B cell (primary cell): ENCODE measurements at regions not wholly inside any gene's neighbourhood (a gene's known extent, or its start where the extent isn't known, plus 50 kb on each side); places are given as distances from the start of the nearest gene placed in this dataset.
"Not testable (repeated sequence)": the region's sequence is repeated elsewhere in the genome, so short reads cannot be mapped to it uniquely, and the experiment has no call there.

Experiments used
- ATAC-seq: fragments of 200-7000 bp; cut with Tn5 transposase; one replicate; pipeline ENCODE4 v1.10.0; 2021; ENCODE audit warnings: low read depth, mild to moderate bottlenecking, moderate number of reproducible peaks, moderate library complexity
- CTCF ChIA-PET: fragments of 350-600 bp; sonication (Branson Sonifier 250); formaldehyde crosslinking; loops from one replicate; lab custom pipeline; 2021; ENCODE audit warnings: antibody characterized with exemption, inconsistent platforms; lab: Charles Lee
- POLR2A ChIA-PET: fragments of 350-600 bp; sonication (Branson Sonifier 250); formaldehyde crosslinking; loops from one replicate; lab custom pipeline; 2021; ENCODE audit warnings: antibody characterized with exemption; lab: Charles Lee
- DNase-seq: peaks from one replicate; pipeline ENCODE4 v3.0.0; 2013
- H2AFZ ChIP-seq: 2 replicates; pipeline ENCODE4 v1.6.1; 2012; ENCODE audit warnings: mild to moderate bottlenecking, low read depth, low read length; ENCODE audit not compliant: insufficient read depth, poor library complexity, severe bottlenecking
- H3K27ac ChIP-seq, 2 donors: 1 replicate in 1 of 2; 2 replicates in 1 of 2; pipeline ENCODE4 v1.5.1; 2012 to 2013; ENCODE audit warnings: low read length in 2 of 2, mild to moderate bottlenecking in 2 of 2, moderate library complexity in 1 of 2
- H3K27me3 ChIP-seq, 4 experiments: fragments of 200-600 bp in 1 of 4; sonication (generic) in 1 of 4; replicated peaks in 1 of 4; 1 replicate in 2 of 4; 2 replicates in 2 of 4; pipeline versions ENCODE4 v1.6.1 to v1.7.0; 2013 to 2016; ENCODE audit warnings: low read length in 3 of 4, mild to moderate bottlenecking in 2 of 4, mixed read lengths in 1 of 4, moderate library complexity in 1 of 4; ENCODE audit not compliant: insufficient read depth in 4 of 4, control insufficient read depth in 3 of 4; ENCODE audit errors: control extremely low read depth in 1 of 4
- H3K36me3 ChIP-seq, 2 experiments: replicated peaks in 1 of 2; 1 replicate in 1 of 2; 2 replicates in 1 of 2; pipeline versions ENCODE4 v1.6.1 to v1.7.1; 2013; ENCODE audit warnings: low read length in 1 of 2; ENCODE audit not compliant: insufficient read depth in 2 of 2, control insufficient read depth in 1 of 2; ENCODE audit errors: control extremely low read depth in 1 of 2, extremely low read depth in 1 of 2
- H3K4me1 ChIP-seq, 2 donors: fragments of 200-600 bp in 1 of 2; sonication (generic) in 1 of 2; 1 replicate in 1 of 2; 2 replicates in 1 of 2; pipeline versions ENCODE4 v1.5.1 to v1.6.1; 2013 to 2017; ENCODE audit warnings: low read length in 2 of 2; ENCODE audit not compliant: control insufficient read depth in 2 of 2, insufficient read depth in 2 of 2
- H3K4me2 ChIP-seq: replicated peaks from 2 replicates; pipeline ENCODE3; 2012; ENCODE audit warnings: mild to moderate bottlenecking, low read depth, low read length; ENCODE audit not compliant: poor library complexity, severe bottlenecking
- H3K4me3 ChIP-seq, 5 experiments: fragments of 200-600 bp in 1 of 5; sonication (generic) in 1 of 5; 1 replicate in 3 of 5; 2 replicates in 2 of 5; pipeline versions ENCODE4 v1.5.1 to v1.7.0; 2011 to 2016; ENCODE audit warnings: low read length in 4 of 5, mild to moderate bottlenecking in 4 of 5, low read depth in 2 of 5, control low read depth in 1 of 5, moderate library complexity in 1 of 5; ENCODE audit not compliant: insufficient read depth in 1 of 5; ENCODE audit errors: control extremely low read depth in 1 of 5, extremely low read depth in 1 of 5
- H3K79me2 ChIP-seq: fragments of 200-600 bp; sonication (generic); one replicate; pipeline ENCODE4 v1.6.0; 2016; ENCODE audit warnings: low read length; ENCODE audit not compliant: control insufficient read depth, insufficient read depth
- H3K9ac ChIP-seq: fragments of 200-600 bp; sonication (generic); 2 replicates; pipeline ENCODE4 v1.6.1; 2017; ENCODE audit warnings: mild to moderate bottlenecking, low read length, moderate library complexity
- H3K9me3 ChIP-seq, 3 donors: one replicate each; pipeline versions ENCODE4 v1.6.1 to v1.7.1; 2013; ENCODE audit warnings: low read length in 2 of 3; ENCODE audit not compliant: control insufficient read depth in 2 of 3, insufficient read depth in 1 of 3; ENCODE audit errors: control extremely low read depth in 1 of 3
- H4K20me1 ChIP-seq: 2 replicates; pipeline ENCODE4 v1.6.0; 2012; ENCODE audit warnings: mild to moderate bottlenecking, low read length; ENCODE audit not compliant: insufficient read depth, control insufficient read depth, poor library complexity, severe bottlenecking
- H3K27ac Mint-ChIP-seq: one replicate; pipeline ENCODE4 v1.8.0; 2021; ENCODE audit warnings: mixed read lengths
- H3K27me3 Mint-ChIP-seq: one replicate; pipeline ENCODE4 v1.8.0; 2021; ENCODE audit warnings: mixed read lengths
- H3K4me1 Mint-ChIP-seq: one replicate; pipeline ENCODE4 v1.8.0; 2021; ENCODE audit warnings: mixed read lengths
- H3K4me3 Mint-ChIP-seq: one replicate; pipeline ENCODE4 v1.8.0; 2021; ENCODE audit warnings: mixed read lengths
- H3K9me3 Mint-ChIP-seq: one replicate; pipeline ENCODE4 v1.8.0; 2022; ENCODE audit warnings: mixed read lengths; ENCODE audit not compliant: insufficient read depth
- WGBS: methylation state at CpG from one replicate; pipeline ENCODE4 v1.1.5; 2013; ENCODE audit warnings: missing lambda C conversion rate; ENCODE audit not compliant: insufficient coverage; 5-methylcytosine and 5-hydroxymethylcytosine counted together
- intact Hi-C: fragments of 100-400 bp; cut with micrococcal nuclease; formaldehyde crosslinking; loops from one replicate; pipeline ENCODE4 v1.10.0; 2022

- H3K4me1 ChIP-seq, H3K4me3 ChIP-seq, H3K4me2 ChIP-seq, H3K9me3 Mint-ChIP-seq, CTCF ChIA-PET, POLR2A ChIA-PET, H3K4me3 Mint-ChIP-seq, H4K20me1 ChIP-seq, DNase-seq, H3K79me2 ChIP-seq, H3K9me3 ChIP-seq, H3K27ac Mint-ChIP-seq, H3K4me1 Mint-ChIP-seq, ATAC-seq, H2AFZ ChIP-seq, H3K27ac ChIP-seq, H3K27me3 Mint-ChIP-seq, H3K27me3 ChIP-seq, intact Hi-C loops, H3K36me3 ChIP-seq, H3K9ac ChIP-seq: not testable (repeated sequence)
- WGBS: 86% methylated on average over 5 of the region's 16 CpGs
Observed at GRCh38 chr7:73244782-73245311, 63.8 kb downstream of the NSUN5 start.

DNA sequence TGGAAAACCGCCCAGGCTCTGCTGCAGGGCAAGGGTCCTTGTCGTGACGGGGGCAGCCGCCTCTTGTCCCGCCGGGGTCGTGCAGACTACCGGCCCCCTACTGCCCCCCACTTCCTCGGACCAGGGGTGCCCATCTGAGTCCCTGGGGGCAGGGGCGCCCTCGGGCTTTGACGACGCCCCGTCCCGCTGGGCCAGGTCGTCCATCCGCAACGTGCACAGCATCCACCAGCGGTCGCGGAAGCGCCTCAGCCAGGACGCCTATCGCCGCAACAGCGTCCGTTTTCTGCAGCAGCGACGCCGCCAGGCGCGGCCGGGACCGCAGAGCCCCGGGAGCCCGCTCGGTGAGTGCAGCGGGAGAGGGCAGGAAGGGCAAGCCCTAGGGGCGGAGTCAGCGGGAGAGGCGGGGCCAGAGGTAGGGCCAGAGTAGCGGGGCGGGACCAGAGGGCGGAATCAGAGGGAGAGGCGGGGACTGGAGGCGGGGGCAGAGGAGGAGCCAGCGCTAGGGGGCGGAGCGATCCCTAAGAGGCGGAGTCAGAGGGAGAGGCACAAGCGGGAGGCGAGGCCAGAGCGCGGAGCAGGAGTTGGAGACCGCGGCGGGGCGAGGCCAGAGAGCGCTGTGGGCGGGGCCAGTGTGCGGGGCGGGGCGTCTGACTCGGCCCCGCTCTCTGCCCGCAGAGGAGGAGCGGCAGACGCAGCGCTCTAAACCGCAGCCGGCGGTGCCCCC lies 73.5 kb downstream of the NSUN5 start:
- H3K9ac ChIP-seq, H3K9me3 Mint-ChIP-seq, H3K4me1 ChIP-seq, CTCF ChIA-PET, H3K27me3 ChIP-seq, H3K4me1 Mint-ChIP-seq, H3K36me3 ChIP-seq, H2AFZ ChIP-seq, H3K4me3 Mint-ChIP-seq, H3K27ac ChIP-seq, H4K20me1 ChIP-seq, H3K27me3 Mint-ChIP-seq, H3K79me2 ChIP-seq, H3K4me2 ChIP-seq, DNase-seq, H3K9me3 ChIP-seq, POLR2A ChIA-PET, intact Hi-C loops, H3K27ac Mint-ChIP-seq: not testable (repeated sequence)
- WGBS: no CpG with 5 or more reads among the region's 72 CpGs
- H3K4me3 ChIP-seq: peak overlapping the region in 2 of 5 experiments; percentile 27 to 40
- peak; percentile 94 for ATAC-seq

GRCh38 chr7:73225745-73226144 lies 82.9 kb downstream of the NSUN5 start:
- H3K4me1 Mint-ChIP-seq, H3K4me1 ChIP-seq, H4K20me1 ChIP-seq, H3K27ac ChIP-seq, POLR2A ChIA-PET, H3K9me3 ChIP-seq, H3K9ac ChIP-seq, H3K4me3 Mint-ChIP-seq, H3K9me3 Mint-ChIP-seq, H3K27ac Mint-ChIP-seq, CTCF ChIA-PET, H3K4me3 ChIP-seq, H3K4me2 ChIP-seq, H3K27me3 Mint-ChIP-seq, ATAC-seq, H3K79me2 ChIP-seq, H3K36me3 ChIP-seq, intact Hi-C loops, H2AFZ ChIP-seq, H3K27me3 ChIP-seq: not testable (repeated sequence)
- 92% methylated on average over 10 of the region's 15 CpGs for WGBS
- DNase-seq: peak; percentile 1

- H3K4me2 ChIP-seq, H3K9me3 Mint-ChIP-seq, H4K20me1 ChIP-seq, H3K27ac ChIP-seq, H2AFZ ChIP-seq, H3K4me1 Mint-ChIP-seq, H3K4me3 ChIP-seq, H3K27me3 Mint-ChIP-seq, H3K79me2 ChIP-seq, intact Hi-C loops, POLR2A ChIA-PET, H3K36me3 ChIP-seq, H3K4me1 ChIP-seq, H3K27ac Mint-ChIP-seq, ATAC-seq, CTCF ChIA-PET, H3K27me3 ChIP-seq, H3K4me3 Mint-ChIP-seq, DNase-seq, H3K9ac ChIP-seq, H3K9me3 ChIP-seq: not testable (repeated sequence)
- WGBS: no CpG with 5 or more reads among the region's 6 CpGs
Observed at GRCh38 chr7:73221724-73222123, 86.9 kb downstream of the NSUN5 start.
